NCI-H748 treated with DMSO at 0.1 percent for 48 hours (cell line): ENCODE measurements at regions not wholly inside any gene's neighbourhood (a gene's known extent, or its start where the extent isn't known, plus 50 kb on each side); places are given as distances from the start of the nearest gene placed in this dataset.
A peak's percentile ranks its signal among the peaks of the same experiment; 100 is the strongest.
"Not testable (repeated sequence)": the region's sequence is repeated elsewhere in the genome, so short reads cannot be mapped to it uniquely, and the experiment has no call there.

ENCODE experiments used
- DNase-seq: peaks from one replicate; lab custom pipeline; 2025; lab: John Stamatoyannopoulos, UW

GRCh38 chr5:152694231-152694630, 289.2 kb upstream of the NMUR2 start:
- no peak for DNase-seq

- peak; percentile 22 for DNase-seq
Measured at GRCh38 chr5:152701305-152701949, 296.3 kb upstream of the NMUR2 start.

GRCh38 chr5:152704286-152704685, 299.2 kb upstream of the NMUR2 start:
- DNase-seq: no peak

- no peak for DNase-seq
Measured at GRCh38 chr5:152711801-152712388, 306.8 kb upstream of the NMUR2 start.

GRCh38 chr5:152717393-152717792, 312.3 kb upstream of the NMUR2 start:
- DNase-seq: no peak

DNA sequence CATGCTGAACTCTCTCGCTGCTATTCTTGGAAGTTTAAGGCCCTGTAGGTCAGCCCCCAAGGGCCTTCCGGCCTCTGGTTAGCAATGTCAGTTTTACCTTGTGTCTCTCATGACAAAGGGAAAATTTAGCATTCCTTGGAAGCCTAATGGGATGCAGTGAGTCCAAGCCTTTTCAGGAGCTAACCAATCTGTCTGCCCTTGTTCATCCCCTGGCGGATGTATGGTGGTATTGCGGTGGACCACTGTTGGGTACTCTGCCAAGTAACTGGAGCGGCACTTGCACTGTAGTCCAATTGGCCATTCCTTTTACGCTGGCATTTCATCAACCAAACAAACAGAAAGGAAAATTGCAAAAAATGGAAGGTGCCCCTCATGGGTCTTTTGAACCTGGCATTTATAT, 318.4 kb upstream of the NMUR2 start:
- no peak for DNase-seq

GRCh38 chr5:152730176-152730575, 325.1 kb upstream of the NMUR2 start:
- DNase-seq: no peak

DNA sequence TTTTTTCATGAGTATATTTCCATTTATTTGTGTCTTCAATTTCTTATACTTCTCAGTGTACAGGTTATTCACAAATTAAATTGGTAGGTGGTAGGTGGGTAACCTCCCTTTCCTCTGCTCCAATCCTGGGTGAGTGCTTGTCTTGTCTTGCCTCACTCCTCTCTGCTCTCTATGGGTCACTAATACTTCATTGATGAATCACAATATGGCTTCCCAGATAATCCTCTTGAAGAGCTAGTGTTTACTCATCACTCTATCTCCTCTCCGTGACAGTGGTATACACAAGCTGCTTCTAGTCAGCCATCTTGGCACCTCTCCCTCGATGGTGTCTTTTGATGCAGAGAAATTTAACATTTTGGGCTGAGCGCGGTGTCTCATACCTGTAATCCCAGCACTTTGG, 331.8 kb upstream of the NMUR2 start:
- no peak for DNase-seq

- no peak for DNase-seq
Measured at GRCh38 chr5:152739916-152740315, 334.8 kb upstream of the NMUR2 start.

GRCh38 chr5:152741126-152741525, 336.0 kb upstream of the NMUR2 start:
- not testable (repeated sequence) for DNase-seq

DNA sequence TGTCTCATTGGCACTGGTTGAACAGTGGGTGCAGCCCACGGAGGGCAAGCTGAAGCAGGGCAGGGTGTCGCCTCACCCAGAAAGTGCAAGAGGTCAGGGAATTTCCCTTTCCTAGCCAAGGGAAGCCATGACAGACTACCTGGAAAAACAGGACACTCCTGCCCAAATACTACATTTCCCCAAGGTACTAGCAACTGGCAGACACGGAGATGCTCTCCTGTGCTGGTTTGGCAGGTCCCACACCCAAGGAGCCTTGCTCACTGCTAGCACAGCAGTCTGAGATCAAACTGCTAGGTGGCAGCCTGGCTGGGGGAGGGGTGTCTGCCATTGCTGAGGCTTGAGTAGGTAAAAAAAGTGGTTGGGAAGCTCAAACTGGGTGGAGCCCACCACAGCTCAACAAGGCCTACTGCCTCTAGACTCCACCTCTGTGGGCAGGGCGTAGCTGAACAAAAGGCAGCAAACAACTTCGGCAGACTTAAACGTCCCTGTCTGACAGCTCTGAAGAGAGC, 382.7 kb upstream of the NMUR2 start:
- not testable (repeated sequence) for DNase-seq

DNA sequence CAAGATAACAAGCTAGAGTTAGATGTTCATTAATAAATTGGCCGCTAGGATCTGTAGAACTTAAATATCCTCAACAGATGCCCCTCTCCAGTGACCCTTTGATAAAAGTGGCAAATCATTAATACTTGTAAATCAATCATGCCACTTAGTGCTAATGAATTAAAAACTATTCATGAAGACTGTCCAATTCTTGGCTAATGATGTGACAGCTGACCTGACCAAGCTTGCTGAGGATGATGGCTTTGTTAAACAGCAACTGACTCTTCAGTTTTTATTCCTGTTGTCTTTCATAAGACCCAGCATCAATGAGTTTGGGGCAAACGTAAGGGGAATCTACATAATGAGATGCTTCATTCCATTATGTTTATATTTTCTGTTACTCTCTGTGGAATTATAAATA, 396.8 kb upstream of the NMUR2 start:
- DNase-seq: no peak

- DNase-seq: no peak
Measured at GRCh38 chr5:152804179-152804578, 399.1 kb upstream of the NMUR2 start.

- no peak for DNase-seq
Measured at GRCh38 chr5:152811988-152812387, 406.9 kb upstream of the NMUR2 start.

DNA sequence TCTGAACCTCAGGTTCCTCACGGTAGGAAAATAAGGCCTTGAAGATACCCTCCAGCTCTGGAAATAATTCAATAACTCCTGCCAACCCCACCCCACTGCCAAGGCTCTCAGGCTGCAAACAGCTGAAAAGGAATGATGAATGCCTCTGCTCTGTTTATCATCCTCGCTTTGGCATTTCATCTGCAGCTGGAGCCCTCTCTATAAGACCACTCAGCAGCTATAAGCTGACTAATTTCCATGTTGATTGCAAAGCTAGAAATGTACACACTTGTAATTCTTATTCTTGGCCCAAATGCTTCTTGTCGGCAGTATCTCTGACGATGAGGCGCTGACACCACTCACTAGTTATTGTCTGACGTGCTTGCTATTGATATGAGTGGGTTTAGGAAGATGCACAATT, 408.4 kb upstream of the NMUR2 start:
- DNase-seq: no peak

DNA sequence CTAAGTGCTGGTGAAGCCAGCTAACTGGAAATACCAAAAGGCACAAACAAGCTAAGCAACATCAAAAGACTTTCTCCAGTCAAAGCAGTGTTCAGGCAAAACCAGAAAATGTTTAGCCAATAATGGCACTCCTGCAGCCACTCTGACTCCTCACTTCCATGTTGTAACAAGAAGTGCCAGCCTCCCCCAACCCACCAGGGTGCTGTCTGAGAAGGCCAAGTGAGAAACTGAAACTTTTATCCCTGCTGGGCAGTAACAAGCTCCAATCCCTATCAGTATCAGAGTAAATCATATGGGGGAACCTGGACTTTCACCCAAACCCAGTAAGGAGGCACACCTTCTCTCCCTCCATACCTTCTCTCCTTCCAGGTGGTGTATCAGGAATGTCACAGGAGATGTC, 414.8 kb upstream of the NMUR2 start:
- DNase-seq: no peak

DNA sequence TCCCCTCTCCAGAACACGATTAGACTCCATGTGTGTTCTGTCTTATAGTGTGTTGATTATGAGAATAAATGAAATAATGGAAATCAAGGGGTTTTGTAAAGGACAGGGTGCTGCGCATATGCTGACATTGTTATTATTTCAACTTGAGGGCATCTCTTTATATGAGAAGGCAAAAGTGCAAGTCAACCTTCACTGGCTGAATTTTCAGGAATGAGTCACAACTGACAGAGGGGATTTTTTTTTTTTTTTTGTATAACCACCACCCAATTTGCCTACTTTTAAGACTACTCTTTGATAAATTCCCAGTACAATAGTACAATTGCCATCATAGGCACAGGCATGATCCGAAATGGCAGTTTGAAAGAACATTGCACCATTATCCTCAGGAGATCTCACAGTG, 419.2 kb upstream of the NMUR2 start:
- no peak for DNase-seq

- DNase-seq: no peak
Measured at GRCh38 chr5:152838241-152838786, 433.2 kb upstream of the NMUR2 start.

GRCh38 chr5:152844713-152845112, 439.6 kb upstream of the NMUR2 start:
- DNase-seq: no peak

GRCh38 chr5:152853361-152853760, 448.3 kb upstream of the NMUR2 start:
- no peak for DNase-seq

DNA sequence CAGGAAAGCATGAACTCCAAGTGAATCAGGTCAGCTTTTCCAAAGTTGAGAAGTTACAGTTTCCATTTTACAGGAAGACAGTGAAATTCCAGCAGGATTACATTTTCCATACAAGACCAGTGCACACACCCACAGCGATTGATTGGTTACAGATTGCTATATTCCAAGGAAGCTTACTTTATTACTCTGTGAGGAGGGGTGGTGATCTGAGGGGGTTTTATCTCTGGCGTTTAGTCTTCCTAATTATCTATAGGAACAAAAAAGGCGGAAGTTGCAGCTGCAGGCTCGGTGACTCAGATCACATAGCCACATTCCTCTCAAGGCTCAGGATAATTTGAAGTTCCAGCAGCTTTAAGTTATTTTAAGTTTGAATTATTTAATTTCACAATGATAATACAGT, 450.4 kb upstream of the NMUR2 start:
- no peak for DNase-seq

GRCh38 chr5:152861231-152861630, 456.2 kb upstream of the NMUR2 start:
- DNase-seq: no peak

DNA sequence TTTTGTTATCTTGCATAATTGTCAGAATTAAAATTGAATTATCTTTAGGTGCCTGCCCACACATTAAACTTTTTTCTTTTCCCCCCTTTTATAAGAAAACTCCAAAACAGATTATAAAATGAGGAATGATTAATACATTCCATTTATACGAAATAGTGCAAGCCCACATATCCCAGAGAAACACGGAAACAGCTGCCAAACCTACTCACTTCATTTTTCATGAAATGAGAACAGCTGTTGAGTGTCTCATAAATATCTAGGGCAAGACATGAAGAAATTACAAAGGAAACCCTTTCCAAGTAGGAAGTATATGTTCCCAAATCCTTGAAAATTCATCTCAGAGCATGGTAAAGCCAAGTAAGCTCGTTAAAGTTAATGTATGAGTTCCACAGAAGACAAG, 459.4 kb upstream of the NMUR2 start:
- DNase-seq: no peak

DNA sequence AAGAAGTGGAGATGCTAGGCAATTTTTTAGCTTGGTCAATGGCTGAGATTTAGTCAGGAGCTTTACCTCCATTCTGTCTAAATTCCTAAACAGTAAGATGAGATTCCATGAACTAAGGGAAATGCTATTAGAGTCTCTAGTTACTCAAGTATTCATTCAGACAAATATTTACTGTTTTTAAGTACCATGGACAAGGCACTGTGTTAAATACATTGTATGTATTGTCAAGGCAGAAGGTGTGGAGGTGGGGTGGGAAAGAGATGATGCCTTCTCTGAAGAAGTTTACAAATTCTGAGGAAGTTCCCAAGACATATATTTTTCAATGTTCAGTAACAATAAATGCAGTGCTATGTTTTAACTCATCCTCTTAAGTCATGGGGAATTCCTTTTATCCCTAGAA, 459.9 kb upstream of the NMUR2 start:
- DNase-seq: no peak
